ENCODE measurements at regions not wholly inside any gene's neighbourhood (a gene's known extent, or its start where the extent isn't known, plus 50 kb on each side); places are given as distances from the start of the nearest gene placed in this dataset.

- Mint-ChIP-seq H3K4me3 (no peak overlapping the region), H3K36me3 (ENCODE audit: low read depth) (no peaks in the 10 kb centered on the region), H3K27ac (no peak overlapping the region), H3K4me1 (ENCODE audit: low read depth) (no peaks in the 10 kb centered on the region), H3K27me3 (ENCODE audit: low read depth) (peaks cover 5% of the 10 kb centered on the region), H3K9me3 (no peaks in the 10 kb centered on the region)
- CTCF ChIA-PET: no interaction called here
- no peak for DNase-seq
- intact Hi-C loops (cut with micrococcal nuclease): no loop called here
Measured at GRCh38 chr1:99173282-99173681, 91.0 kb upstream of the PLPPR4 start.

GRCh38 chr1:99173900-99174299 is 90.4 kb upstream of the PLPPR4 start:
- Mint-ChIP-seq H3K9me3 (no peaks in the 10 kb centered on the region), H3K27ac (no peak overlapping the region), H3K4me1 (ENCODE audit: low read depth) (no peaks in the 10 kb centered on the region), H3K4me3 (no peak overlapping the region), H3K27me3 (ENCODE audit: low read depth) (peaks cover 5% of the 10 kb centered on the region), H3K36me3 (ENCODE audit: low read depth) (no peaks in the 10 kb centered on the region)
- CTCF ChIA-PET: no interaction called here
- intact Hi-C loops (cut with micrococcal nuclease): no loop called here
- DNase-seq: no peak

- Mint-ChIP-seq H3K36me3 (ENCODE audit: low read depth) (no peaks in the 10 kb centered on the region), H3K27me3 (ENCODE audit: low read depth) (no peaks in the 10 kb centered on the region), H3K9me3 (no peaks in the 10 kb centered on the region), H3K27ac (no peak overlapping the region), H3K4me1 (ENCODE audit: low read depth) (no peaks in the 10 kb centered on the region), H3K4me3 (no peak overlapping the region)
- intact Hi-C loops (cut with micrococcal nuclease): no loop called here
- DNase-seq: no peak
- CTCF ChIA-PET: interaction anchor here (0.8 to 1.2 kb wide), 4 partner anchors 153 to 308 kb away, joined by 3 to 4 read pairs (median 3); no protein-coding TSS in a partner anchor
Measured at GRCh38 chr1:99176753-99177152, 87.5 kb upstream of the PLPPR4 start.

GRCh38 chr1:99177465-99177864 is 86.8 kb upstream of the PLPPR4 start:
- no peaks in the 10 kb centered on the region for H3K4me1 Mint-ChIP-seq (ENCODE audit: low read depth)
- CTCF ChIA-PET: interaction anchor here (0.6 kb wide), 1 partner anchor 627 kb away, joined by 3 read pairs; no protein-coding TSS in a partner anchor
- no peak for DNase-seq
- H3K27me3 Mint-ChIP-seq (ENCODE audit: low read depth): no peaks in the 10 kb centered on the region
- intact Hi-C loops (cut with micrococcal nuclease): no loop called here
- H3K9me3 Mint-ChIP-seq: no peaks in the 10 kb centered on the region
- H3K27ac Mint-ChIP-seq: no peak overlapping the region
- no peaks in the 10 kb centered on the region for H3K36me3 Mint-ChIP-seq (ENCODE audit: low read depth)
- no peak overlapping the region for H3K4me3 Mint-ChIP-seq

- peak; percentile 83 for DNase-seq
Measured at GRCh38 chr1:99180343-99180808, 83.9 kb upstream of the PLPPR4 start.

GRCh38 chr1:99180915-99181314 is 83.4 kb upstream of the PLPPR4 start:
- H3K9me3 Mint-ChIP-seq: no peaks in the 10 kb centered on the region
- H3K27me3 Mint-ChIP-seq (ENCODE audit: low read depth): no peaks in the 10 kb centered on the region
- no peaks in the 10 kb centered on the region for H3K4me1 Mint-ChIP-seq (ENCODE audit: low read depth)
- no peak overlapping the region for H3K27ac Mint-ChIP-seq
- CTCF ChIA-PET: interaction anchor here (0.5 to 5.0 kb wide), 13 partner anchors 11 to 782 kb away, joined by 3 to 46 read pairs (median 4); no protein-coding TSS in a partner anchor
- H3K36me3 Mint-ChIP-seq (ENCODE audit: low read depth): no peaks in the 10 kb centered on the region
- DNase-seq: no peak
- intact Hi-C loops (cut with micrococcal nuclease): loop anchor here (1.0 to 5.0 kb wide), 7 partner anchors 300 to 1687 kb away; no protein-coding TSS in a partner anchor
- no peak overlapping the region for H3K4me3 Mint-ChIP-seq

More at GRCh38 chr1:99180343-99180808, 83.9 kb upstream of the PLPPR4 start:
- H3K4me3 Mint-ChIP-seq: no peak overlapping the region
- no peaks in the 10 kb centered on the region for H3K27me3 Mint-ChIP-seq (ENCODE audit: low read depth)
- CTCF ChIA-PET: interaction anchor here (0.6 to 5.0 kb wide), 12 partner anchors 12 to 782 kb away, joined by 3 to 46 read pairs (median 4); no protein-coding TSS in a partner anchor
- no peak overlapping the region for H3K27ac Mint-ChIP-seq
- H3K36me3 Mint-ChIP-seq (ENCODE audit: low read depth): no peaks in the 10 kb centered on the region
- H3K4me1 Mint-ChIP-seq (ENCODE audit: low read depth): no peaks in the 10 kb centered on the region
- no peaks in the 10 kb centered on the region for H3K9me3 Mint-ChIP-seq
- intact Hi-C loops (cut with micrococcal nuclease): loop anchor here (1.0 to 5.0 kb wide), 7 partner anchors 301 to 1688 kb away; no protein-coding TSS in a partner anchor

- CTCF ChIA-PET: interaction anchor here (1.1 to 5.0 kb wide), 4 partner anchors 44 to 504 kb away, joined by 3 to 46 read pairs (median 4); no protein-coding TSS in a partner anchor
- intact Hi-C loops (cut with micrococcal nuclease): loop anchor here (5.0 kb wide), 2 partner anchors 345 to 435 kb away; no protein-coding TSS in a partner anchor
Measured at GRCh38 chr1:99181892-99182291, 82.4 kb upstream of the PLPPR4 start.

GRCh38 chr1:99185196-99185595 is 79.1 kb upstream of the PLPPR4 start:
- intact Hi-C loops (cut with micrococcal nuclease): no loop called here

More at GRCh38 chr1:99181892-99182291, 82.4 kb upstream of the PLPPR4 start:
- DNase-seq: no peak
- Mint-ChIP-seq H3K4me3 (no peak overlapping the region), H3K4me1 (ENCODE audit: low read depth) (no peaks in the 10 kb centered on the region), H3K27ac (no peak overlapping the region), H3K36me3 (ENCODE audit: low read depth) (no peaks in the 10 kb centered on the region), H3K9me3 (no peaks in the 10 kb centered on the region), H3K27me3 (ENCODE audit: low read depth) (no peaks in the 10 kb centered on the region)

GRCh38 chr1:99193431-99193830 is 70.9 kb upstream of the PLPPR4 start:
- CTCF ChIA-PET: no interaction called here
- DNase-seq: no peak
- Mint-ChIP-seq H3K4me1 (ENCODE audit: low read depth) (no peaks in the 10 kb centered on the region), H3K36me3 (ENCODE audit: low read depth) (no peaks in the 10 kb centered on the region), H3K27me3 (ENCODE audit: low read depth) (peaks cover 7% of the 10 kb centered on the region), H3K27ac (no peak overlapping the region), H3K4me3 (no peak overlapping the region), H3K9me3 (peaks cover 3% of the 10 kb centered on the region)
- intact Hi-C loops (cut with micrococcal nuclease): no loop called here

More at GRCh38 chr1:99185196-99185595, 79.1 kb upstream of the PLPPR4 start:
- no peak for DNase-seq
- H3K4me3 Mint-ChIP-seq: no peak overlapping the region
- no peaks in the 10 kb centered on the region for H3K9me3 Mint-ChIP-seq
- H3K27me3 Mint-ChIP-seq (ENCODE audit: low read depth): no peaks in the 10 kb centered on the region
- no peaks in the 10 kb centered on the region for H3K4me1 Mint-ChIP-seq (ENCODE audit: low read depth)
- H3K27ac Mint-ChIP-seq: no peak overlapping the region
- no peaks in the 10 kb centered on the region for H3K36me3 Mint-ChIP-seq (ENCODE audit: low read depth)
- CTCF ChIA-PET: interaction anchor here (0.6 to 5.0 kb wide), 3 partner anchors 20 to 296 kb away, joined by 3 to 46 read pairs (median 5); no protein-coding TSS in a partner anchor

GRCh38 chr1:99198393-99198792 is 65.9 kb upstream of the PLPPR4 start:
- Mint-ChIP-seq H3K4me3 (no peak overlapping the region), H3K27ac (no peak overlapping the region), H3K36me3 (ENCODE audit: low read depth) (no peaks in the 10 kb centered on the region), H3K9me3 (no peaks in the 10 kb centered on the region), H3K27me3 (ENCODE audit: low read depth) (no peaks in the 10 kb centered on the region), H3K4me1 (ENCODE audit: low read depth) (no peaks in the 10 kb centered on the region)
- CTCF ChIA-PET: no interaction called here
- intact Hi-C loops (cut with micrococcal nuclease): no loop called here
- no peak for DNase-seq

- intact Hi-C loops (cut with micrococcal nuclease): no loop called here
- H3K9me3 Mint-ChIP-seq: no peaks in the 10 kb centered on the region
- CTCF ChIA-PET: no interaction called here
- H3K27ac Mint-ChIP-seq: no peak overlapping the region
- H3K36me3 Mint-ChIP-seq (ENCODE audit: low read depth): no peaks in the 10 kb centered on the region
- DNase-seq: no peak
- no peaks in the 10 kb centered on the region for H3K27me3 Mint-ChIP-seq (ENCODE audit: low read depth)
- no peak overlapping the region for H3K4me3 Mint-ChIP-seq
- H3K4me1 Mint-ChIP-seq (ENCODE audit: low read depth): peaks cover 2% of the 10 kb centered on the region
Measured at GRCh38 chr1:99207216-99207615, 57.1 kb upstream of the PLPPR4 start.
